GM18868 (cell line): ENCODE measurements at regions not wholly inside any gene's neighbourhood (a gene's known extent, or its start where the extent isn't known, plus 50 kb on each side); places are given as distances from the start of the nearest gene placed in this dataset.

Experiments used
- ATAC-seq: cut with Tn5 transposase; IDR thresholded peaks from one replicate; pipeline ENCODE4 v1.9.1; 2021; ENCODE audit warnings: mild to moderate bottlenecking, moderate library complexity; ENCODE audit not compliant: unreplicated experiment

DNA sequence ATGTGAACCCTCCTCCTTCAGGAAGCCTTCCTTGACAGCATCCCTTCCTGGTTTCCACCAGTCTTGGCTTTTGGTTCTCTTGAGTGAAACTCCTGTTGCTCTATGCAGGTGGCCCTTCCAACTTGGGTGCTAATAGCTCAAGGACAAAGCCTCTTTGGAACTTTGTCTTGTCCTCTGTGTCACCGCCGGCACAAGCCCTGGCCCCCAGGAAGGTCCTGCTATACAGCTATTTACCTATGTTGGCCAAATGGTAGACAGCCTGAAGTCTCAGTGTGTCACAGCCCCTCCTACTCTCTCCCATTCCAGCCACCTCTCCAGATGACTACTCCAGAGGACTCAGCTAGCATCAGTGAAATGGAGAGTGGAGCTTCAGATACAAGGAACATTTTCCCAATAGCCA, 94.7 kb upstream of the ZNF618 start:
- ATAC-seq, result no peak

DNA sequence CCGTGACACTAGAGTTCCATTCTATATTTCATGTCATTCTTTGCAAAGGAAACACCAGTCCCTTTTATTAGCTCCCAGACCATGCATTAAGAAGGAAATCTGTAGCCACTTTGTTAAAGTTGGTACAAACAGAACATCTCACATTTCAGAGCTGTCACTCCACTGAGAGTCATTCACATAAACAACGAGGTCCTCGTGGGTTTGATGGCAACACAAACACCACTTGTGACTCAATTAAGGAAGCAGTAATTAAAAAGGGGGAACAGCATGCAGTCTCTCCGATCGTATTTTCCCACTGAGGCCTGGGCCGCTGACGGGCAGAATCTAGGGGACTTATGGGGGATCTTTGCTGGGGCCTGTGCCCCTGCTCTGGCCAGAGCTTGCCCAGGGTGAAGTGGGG, 94.2 kb upstream of the ZNF618 start:
- ATAC-seq, result no peak

DNA sequence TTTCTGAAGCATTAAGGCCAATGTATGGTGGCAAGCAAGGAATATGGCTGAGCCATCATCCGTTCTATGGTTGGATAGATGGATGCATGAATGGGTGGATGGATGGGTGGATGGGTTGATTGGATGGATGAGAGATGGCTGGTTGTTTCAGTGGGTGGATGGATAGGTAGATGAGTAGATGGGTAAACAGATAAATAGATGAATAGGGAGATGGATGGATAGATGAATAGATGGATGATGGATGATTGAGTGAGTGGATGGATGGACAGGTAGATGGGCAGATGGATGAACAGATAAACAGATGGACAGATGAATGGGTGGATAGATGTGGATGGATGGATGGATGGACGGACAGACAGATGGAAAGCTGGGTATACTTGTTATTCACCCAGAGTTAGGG, 92.6 kb upstream of the ZNF618 start:
- no peak for ATAC-seq

DNA sequence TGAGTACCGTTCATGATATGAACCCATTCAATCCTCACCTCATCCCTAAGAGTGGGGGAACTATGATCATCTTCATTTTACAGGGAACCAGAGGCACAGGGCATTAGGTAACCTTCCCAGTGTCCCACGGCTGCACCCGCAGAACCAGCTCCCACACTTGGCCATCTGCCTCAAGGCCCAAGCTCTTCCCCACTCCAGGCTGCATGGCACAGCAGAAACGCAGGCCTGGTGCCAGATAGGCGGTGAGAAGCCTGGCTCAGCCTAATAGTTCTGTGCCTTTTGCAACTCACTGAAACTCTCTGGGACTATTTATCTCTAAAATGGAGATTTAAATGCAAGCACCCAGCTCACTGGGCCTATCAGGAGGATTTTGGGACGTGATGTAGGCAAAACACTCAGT, 90.8 kb upstream of the ZNF618 start:
- no peak for ATAC-seq

DNA sequence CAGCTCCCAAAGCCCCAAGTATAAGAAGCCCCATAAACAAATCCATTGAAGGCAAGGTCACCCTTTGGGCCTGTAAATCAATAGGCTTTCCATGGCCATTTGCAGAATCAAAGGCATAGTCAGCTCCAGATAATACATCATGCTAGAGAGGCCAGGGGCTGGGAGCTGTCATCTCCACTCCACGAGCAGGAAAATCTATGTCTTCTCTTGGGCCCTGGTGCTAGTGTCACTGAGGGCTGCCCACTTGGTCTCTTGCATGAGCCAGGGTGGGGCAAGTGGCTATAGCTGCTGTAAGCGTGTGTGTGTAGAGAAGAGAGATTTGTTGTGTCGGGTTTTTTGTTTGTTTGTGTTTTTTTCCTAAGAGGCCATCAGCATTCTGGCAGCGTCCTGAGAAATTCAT, 90.0 kb upstream of the ZNF618 start:
- no peak for ATAC-seq

DNA sequence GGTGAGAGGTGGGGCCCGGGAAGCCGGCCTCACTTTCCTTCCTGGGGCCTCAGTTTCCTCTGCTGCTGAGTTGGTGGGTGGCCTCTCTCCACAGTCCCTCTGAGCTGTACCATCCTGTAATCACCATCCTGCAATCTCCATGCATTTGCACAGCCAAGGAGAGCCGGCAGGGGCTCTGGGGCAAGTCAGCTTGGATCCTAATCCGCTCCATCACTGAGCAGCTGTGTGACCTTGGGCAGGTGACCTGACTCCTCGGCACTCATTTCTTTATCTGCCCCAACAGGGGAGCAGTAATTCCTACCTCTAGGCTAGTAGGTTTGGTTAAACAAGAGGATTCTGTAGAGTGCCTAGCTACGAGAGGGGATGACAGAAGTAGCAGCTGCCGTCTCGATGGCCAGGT, 88.2 kb upstream of the ZNF618 start:
- no peak for ATAC-seq

DNA sequence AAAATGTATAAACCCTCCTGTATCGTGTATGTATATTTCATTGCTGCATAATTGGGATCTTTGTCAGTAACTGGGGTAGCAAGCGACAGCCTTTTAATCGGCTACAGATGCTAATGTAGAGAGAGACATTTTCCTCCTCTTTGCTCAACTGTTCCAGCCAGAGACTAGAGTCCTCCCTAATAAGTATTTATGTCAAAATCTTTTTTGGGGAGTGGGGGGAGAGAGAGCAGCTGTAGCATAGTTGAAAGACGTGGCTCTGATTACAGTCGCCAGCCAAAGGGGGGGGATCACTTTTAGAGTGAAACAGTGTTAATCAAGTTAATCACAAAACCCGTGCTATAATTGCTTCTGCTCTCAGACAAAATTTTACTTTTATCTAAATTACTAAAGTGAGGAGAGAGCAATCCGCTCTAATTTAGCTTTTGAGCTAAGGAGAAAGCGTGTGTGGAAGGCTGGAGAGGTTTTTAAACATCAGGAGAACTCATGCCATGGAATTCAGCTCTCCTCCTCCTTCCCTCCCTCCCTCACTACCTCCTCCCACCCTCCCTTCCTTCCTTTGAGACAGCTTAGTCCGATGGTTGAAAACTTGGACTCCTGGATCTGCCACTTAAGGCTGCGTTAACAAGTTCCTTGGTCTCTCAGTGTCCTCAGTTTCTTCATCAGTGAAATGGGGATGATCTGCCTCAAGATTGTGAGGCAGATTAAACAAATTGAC, 87.3 kb upstream of the ZNF618 start:
- ATAC-seq, result no peak

DNA sequence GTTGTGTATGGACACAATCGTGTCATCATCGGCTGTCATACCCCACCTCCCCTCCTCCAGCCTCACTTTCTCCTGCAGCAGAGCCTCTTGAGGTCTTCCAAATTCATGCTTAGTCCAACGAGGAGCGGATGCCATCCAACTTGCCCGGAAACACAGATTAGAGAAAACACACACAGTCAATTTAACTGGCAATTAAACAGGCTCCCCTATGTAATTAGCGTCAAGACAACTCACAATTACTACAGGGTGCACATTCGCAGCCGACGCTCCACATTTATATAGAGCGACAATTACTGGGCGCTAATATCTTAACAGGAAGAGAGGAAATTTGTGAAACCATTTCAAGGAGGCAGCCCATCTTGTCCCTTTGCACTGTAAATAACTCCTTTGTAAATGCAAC, 86.0 kb upstream of the ZNF618 start:
- ATAC-seq, result no peak

DNA sequence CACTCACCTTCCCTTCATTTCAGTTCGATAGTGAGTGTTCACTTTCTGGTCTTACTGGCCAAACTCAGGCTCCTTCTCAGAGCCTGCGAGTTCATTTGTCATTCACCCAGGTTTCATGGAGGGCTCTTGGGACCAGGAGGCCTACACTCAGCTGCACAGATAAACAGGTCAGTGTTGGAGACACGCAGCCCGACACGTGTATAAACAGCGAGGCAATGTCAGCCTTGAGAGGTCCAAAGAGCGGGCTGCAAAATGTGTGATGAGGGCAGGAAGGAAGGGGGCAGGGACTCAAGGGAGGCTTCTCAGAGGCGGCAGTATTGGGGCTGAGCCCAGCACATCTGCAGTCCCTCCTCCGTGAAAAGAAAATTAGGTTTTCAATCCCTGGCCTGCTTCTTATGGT, 82.6 kb upstream of the ZNF618 start:
- ATAC-seq, result no peak

DNA sequence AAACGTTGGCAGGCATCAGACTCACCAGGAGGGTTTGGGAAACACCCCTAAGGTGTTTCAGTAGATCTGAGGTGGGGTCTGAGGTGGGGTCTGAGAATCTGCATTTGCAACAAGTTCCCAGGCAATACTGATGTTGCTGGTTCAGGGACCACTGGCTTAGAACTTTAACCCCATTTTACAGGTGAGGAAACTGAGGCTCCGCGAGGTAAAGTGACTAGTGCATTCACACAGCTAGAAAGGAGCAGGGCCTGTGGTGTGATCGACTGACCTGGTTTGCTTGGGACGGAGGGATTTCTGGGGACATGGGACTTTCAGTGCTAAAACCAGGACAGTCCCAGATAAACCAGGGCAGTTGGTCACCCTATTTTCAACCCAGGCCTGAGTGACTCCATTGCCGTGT, 81.4 kb upstream of the ZNF618 start:
- ATAC-seq, result no peak

DNA sequence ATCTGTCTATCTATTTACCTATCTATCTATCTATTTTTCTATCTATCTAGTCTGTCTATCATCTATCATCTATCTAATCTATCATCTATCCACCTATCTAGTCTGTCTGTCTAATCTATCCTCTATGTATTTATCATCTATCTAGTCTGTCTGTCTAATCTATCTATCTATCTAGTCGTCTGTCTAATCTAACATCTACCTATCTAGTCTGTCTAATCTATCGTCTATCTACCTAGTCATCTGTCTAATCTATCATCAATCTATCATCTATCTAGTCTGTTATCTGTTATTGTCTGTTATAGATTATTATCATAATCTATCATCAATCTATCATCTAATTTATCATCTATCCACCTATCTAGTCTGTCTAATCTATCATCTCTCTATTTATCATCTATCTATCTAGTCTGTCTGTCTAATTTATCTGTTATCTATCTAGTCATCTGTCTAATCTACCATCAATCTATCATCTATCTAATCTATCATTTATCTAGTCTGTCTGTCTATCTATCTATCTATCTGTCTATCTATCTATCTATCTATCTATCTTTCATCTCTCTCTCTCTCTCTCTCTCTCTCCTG, 80.2 kb upstream of the ZNF618 start:
- ATAC-seq, result no peak

DNA sequence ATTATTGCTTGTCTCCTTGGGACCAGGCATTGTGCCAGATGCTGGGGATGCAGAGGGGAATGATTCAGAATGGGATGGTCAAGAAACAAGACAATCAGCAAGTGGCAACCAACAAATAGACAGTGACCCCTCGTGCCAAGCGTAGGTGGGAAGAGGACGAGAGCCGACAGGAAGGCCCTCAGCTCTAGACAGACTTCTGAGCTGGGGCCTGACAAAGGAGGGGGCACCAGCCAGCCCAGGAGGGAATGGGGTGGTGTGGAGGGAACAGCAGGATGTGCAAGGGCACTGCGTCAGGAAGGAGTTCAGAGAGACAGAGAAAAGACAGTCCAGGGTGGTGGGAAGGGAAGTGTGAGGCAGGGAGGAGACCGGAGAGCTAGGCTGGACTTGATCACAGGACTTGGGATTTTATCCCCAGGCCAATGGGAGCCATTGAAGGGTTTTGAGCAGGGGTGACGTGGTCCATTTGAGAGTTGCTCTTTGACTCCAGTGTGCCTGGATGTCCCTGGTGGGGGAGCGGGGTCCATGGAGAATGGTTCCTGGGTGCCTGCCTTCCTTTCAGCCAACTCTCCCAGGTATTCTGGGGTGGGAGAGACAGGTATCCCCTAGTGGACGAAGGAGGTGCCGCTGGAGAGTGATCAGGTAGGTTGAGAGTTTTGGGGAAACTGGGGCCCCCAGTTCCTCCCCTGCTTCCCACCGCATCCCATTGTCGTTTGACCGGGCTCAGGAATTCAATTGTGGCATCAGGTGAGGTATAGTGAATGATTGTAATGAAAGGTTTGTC, 79.3 kb upstream of the ZNF618 start:
- no peak for ATAC-seq

DNA sequence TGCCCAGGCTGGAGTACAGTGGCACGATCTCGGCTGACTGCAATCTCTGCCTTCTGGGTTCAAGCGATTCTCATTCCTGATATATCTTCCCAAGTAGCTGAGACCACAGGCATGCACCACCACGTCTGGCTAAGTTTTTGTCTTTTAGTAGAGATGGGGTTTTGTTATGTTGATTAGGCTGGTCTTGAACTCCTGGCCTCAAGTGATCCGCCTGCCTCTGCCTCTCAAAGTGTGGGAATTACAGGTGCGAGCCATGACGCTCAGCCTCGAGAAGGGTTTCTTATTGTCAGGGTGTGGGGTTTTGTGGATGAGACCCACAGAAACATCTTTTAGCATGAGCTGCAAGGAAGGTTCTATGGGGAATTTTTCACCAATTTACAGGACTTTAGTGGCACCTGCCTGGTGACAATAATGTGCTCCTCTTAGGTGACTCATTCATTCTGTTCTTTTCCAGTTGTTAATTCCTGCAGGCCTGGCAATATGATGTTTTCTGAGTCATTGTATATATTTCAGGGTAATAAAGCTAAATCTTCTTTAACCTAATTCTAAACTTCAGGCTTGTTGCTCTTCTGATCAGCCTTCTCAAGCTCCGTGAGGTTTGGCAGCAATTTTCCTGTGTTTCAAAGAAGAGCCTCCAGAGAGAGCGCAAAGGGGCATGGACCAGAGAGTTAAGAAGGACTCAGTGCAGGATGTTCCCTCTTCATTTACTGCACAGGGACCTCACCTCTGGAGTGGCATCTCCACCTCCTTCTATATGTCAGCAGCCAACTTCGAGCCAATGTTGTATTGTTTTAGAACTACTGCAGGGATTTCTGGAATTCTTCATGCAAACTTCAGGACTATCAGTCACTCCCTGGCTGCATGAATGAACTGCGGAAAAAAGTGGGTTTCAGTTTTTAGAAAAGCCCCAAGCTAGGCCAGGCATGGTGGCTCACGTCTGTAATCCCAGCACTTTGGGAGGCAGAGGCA, 77.8 kb upstream of the ZNF618 start:
- no peak for ATAC-seq

DNA sequence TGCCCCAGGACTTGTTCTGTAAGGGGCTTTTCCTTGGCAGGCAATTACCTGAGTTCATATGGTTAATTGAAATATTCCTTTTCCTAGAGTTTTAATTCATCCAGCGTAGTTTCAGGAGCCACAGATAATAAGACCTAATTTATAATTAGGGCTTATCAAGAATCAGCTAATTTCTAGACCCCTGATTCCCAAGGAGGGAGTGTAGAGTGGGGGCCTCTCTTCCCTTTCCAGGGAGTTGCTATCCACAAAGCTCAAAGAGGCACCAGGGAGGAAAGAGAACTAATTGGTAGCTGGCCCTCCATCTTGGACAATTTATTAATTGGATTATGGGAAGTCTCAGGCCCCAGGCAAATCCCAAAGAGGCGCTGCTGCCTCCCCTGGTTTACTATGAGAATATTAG, 75.8 kb upstream of the ZNF618 start:
- ATAC-seq, result no peak

DNA sequence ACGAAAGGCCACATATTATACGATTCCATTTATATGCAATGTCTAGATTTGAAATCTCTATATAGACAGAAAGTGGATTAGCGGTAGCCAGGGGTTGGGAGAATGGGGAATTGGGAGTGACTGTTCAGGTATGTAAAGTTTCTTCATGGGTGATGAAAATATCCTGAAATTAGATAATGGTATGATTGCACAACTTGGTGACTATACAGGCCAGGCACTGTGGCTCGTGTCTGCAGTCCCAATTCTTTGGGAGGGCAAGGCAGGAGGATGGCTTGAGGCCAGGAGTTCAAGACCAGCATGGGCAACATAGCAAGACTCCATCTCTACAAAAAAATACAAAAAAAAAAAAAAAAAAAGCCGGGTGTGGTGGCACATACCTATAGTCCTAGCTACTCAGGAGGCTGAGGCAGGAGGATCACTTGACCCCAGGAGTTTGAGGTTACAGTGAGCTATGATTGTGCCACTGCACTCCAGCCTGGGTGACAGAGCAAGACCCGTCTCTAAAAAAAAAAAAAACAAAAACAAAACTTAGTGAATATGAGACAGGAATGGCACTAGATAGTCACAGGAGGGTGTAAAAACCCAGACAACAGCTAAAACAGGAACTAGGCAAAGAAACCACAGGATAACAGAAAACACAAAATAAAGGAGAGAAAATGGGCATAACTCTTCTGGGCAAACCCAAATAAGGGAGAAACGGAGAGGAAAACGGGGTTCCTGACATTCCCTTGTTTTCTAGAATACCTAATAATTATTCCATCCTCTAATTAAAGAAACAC, 72.1 kb upstream of the ZNF618 start:
- ATAC-seq, result no peak

DNA sequence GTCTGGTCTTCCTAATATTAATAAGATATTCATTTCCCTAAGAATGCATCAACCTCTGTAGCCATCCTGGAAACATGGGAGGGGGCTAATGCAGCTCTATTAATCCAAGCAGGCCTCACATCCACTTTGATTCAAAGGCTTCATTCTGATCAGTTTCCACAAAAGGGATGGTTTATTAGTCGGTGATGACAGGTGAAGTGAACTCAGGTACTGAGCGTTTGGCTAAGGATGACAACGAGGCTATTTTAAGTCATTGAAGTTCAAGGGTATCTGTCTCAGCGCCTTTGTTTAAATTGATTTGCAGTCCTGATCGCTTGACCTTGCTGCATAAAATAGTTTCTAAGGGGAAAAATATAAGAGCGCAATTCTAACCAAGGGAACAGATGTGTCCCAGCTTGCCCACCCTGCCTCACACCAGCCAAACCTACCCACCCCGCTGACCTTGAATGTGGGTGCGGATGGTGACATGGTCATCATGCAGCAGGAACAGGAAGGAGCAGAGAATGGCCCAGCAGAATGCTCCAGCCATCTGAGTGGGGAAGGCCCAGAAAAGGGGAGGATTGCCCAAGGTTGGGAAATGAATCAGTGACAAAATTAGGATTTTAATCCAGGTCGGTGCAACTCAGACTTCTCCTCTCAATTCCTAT, 70.5 kb upstream of the ZNF618 start:
- ATAC-seq, result no peak

DNA sequence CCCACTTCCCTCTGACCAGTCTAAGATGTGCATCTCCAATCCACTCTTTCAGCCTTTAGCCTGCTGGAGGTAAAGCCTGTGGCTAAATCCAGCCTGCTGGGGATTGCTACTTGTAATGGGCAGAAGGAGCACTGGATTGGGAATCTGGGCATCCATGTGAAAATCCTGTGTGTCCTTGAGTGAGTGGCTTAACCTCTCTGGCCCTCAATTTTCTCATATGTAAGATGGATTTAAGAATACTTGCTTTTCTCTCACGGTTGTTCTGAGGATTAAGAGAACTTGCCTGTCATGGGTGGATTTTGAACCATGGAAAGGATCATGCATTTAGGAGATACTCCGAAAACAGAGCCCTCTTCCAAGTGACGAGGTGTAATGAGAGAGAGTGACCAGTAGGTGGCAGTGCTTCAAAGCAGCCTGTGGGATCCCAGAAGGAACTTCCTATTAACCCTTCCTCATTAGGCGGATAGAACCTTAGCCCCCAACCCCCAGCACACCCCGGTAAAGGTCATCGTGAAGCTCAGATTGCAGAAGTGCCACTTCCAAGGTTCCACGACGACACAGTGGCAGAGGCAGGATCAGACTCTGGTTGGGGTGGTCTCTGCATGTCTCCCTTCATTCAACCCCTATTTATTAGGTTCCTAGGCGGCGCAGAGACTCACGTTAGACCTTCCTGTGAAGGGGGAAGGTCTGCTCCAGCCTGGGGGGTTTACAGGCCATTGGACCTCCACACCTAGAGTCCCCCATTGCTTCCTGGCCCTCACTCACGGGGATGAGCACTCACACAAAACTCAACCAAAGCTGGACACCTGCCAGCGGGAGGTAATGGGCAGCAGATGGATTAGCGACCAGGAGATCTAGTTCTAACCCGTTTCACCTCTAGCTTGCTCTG, 68.7 kb upstream of the ZNF618 start:
- ATAC-seq, result no peak

DNA sequence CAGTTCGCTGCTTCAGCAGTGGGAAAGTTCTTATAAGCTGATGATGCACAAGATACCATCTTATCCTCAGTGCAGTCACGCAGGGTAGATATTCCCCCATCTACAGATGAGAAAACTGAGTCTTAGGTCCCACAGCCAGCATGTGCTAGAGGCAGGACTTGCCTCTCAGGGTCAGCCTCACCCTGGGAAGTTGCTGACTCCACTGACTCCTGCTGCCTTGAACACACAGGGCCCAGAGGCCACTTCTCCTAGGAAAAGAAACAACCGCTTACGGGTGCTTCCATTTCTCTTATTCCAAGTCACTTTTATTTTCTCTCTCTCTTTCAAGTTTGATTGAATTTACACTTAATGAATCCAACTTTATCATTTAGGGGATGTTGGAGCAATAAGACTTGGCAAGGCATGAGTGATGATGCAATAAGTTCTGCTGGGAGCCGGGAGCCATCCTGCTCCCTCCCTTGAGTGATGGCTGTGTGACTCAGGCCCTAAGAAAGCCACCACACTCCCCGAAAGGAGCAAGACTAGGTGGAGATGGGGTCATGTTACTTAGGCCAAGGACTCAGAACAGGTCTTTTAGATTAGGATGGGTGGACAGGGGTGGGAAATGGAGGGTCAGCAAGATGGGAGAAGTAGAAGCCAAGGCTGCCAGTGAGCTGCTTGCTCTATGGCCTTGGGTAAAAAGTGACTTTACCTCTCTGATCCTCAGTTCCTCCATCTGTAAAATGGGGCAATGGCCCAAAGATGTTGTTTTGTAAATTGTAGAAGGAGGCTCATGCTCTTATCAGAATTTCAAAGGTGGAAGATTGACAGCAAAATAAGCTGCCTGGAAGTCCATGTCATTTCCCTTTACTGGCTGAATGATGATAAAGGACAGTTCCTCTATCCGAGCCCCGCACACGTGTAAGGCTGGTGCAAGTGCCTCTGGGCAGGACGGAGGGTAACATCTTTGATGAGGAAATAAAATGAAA, 67.4 kb upstream of the ZNF618 start:
- ATAC-seq, result no peak
